HG03439 (cell line): ENCODE measurements at regions not wholly inside any gene's neighbourhood (a gene's known extent, or its start where the extent isn't known, plus 50 kb on each side); places are given as distances from the start of the nearest gene placed in this dataset.
"Not testable (repeated sequence)": the region's sequence is repeated elsewhere in the genome, so short reads cannot be mapped to it uniquely, and the experiment has no call there.

Experiments used
- ATAC-seq: cut with Tn5 transposase; IDR thresholded peaks from one replicate; pipeline ENCODE4 v1.9.1; 2021; ENCODE audit warnings: mild to moderate bottlenecking, moderate library complexity; ENCODE audit not compliant: unreplicated experiment

GRCh38 chr18:46179306-46179705 is 75.1 kb downstream of the HAUS1 start:
- ATAC-seq: no peak

DNA sequence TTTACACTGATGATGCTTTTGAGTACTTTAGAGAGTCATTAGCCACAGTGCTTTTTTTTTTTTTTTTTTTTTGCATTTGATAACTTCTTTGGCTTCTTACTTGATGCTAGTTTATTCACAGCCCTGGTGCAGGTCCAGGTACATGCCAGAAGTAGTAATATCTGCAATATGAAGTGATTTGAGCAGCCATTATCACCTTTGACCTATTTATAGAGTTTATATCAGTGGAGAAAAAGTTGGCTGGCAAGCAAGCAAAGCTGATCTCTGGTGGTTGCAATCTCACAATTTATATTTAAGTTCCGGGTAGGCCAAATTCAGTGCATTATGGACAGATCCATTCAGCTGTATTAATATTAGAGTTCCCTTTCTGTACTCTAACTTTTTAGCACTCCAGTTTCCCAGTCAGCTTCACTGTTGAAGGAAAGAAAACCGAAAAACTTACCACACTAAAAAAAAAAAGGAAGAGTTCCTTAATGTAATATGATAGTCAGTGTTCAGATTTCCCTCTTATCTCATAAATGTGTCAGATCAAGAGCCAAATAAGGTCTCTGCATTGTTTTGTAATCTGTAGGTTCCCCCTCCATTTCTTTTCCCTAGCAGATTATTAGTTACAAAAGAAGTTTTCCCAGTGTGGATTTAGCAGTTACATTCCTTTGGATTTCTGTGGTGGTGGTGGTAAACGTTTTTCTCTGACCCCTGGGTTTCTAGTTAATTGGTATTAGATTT is 78.6 kb downstream of the HAUS1 start:
- no peak for ATAC-seq

DNA sequence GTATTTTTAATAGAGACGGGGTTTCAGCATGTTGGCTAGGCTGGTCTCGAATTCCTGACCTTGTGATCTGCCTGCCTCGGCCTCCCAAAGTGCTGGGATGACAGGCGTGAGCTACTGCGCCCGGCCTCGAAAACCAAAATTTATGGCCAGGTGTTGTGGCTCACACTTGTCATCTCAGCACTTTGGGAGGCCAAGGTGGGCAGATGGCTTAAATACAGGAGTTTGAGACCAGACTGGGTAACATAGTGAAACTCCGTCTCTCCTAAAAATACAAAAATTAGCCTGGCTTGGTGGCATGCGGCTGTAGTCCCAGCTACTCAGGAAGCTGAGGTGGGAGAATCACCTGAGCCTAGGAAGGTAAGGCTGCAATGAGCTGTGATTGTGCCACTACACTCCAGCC is 80.1 kb downstream of the HAUS1 start:
- ATAC-seq: not testable (repeated sequence)

GRCh38 chr18:46184727-46185126 is 80.5 kb downstream of the HAUS1 start:
- ATAC-seq: no peak

DNA sequence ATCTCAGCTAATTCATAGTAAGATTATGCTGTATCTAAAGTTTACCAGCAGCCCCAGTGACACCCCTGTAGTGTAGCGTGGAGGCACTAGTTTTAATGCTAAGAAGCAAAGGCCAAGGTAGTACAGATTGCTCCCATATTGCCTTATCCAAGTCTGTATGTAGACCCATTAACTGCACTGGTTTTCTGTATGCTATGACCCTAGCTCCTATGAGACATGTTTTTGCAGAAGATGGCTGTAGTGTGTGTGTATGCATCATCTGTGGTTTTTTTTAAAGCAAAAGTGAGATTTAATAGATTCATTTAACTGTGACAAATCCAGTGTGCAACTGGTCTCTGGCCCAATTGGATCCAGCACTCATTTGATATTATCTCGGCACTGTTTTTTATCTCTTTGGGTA is 86.5 kb downstream of the HAUS1 start:
- no peak for ATAC-seq

DNA sequence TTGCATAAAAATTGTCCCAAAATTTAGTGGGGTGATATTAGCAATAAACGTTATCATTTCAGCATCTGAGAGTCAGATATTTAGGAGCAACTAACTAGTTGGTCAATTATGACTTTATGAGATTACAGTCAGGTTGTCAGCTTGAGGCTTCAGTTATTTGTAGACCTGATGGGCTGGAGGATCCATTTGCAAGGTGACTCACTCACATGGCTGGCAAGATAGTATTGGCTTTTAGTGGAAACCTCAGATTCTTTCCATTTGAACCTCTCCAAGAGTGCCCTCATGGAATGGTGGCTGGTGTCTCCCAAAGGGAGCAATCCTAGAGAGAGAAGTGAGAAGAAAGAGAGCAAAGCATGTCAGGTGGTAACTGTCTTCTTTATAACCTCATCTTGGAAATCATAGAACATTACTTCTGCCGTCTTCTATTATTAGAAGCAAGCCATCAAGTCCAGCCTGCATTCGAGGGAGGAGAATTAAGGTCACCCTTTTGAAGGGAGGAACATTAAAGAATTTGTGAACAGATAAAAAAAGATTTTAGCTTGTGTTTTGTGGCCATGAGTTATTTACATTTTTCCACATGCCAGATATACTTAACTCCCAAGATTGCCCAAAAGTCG is 92.5 kb downstream of the HAUS1 start:
- ATAC-seq: no peak

DNA sequence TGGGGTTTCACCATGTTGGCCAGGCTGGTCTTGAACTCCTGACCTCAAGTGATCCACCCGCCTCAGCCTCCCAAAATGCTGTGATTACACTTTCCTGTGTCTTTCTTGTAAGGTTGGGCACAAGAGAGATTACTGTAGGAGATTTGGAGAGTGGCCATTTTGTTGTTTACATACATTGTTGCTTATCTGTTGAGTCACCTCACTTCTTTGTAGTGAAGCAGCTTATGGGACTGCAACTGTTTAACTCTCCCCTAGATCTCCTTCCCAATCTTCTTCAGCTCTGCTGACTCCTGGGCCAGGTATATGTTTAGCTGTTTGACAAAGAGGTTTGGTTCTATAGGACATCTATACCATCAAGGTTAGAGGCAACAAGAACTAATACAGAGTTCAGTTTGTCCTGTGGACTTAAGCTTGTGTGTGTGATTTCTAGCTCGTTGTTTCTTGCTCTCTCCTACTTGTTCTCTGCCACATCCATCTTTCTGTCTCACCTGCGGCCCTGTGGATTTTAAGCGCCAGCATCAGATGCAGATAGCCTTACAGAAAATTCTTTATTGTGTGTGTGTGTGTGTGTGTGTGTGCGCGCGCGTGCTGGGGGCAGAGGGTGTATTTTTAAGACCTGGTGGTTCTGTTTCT is 95.4 kb downstream of the HAUS1 start:
- ATAC-seq: no peak

DNA sequence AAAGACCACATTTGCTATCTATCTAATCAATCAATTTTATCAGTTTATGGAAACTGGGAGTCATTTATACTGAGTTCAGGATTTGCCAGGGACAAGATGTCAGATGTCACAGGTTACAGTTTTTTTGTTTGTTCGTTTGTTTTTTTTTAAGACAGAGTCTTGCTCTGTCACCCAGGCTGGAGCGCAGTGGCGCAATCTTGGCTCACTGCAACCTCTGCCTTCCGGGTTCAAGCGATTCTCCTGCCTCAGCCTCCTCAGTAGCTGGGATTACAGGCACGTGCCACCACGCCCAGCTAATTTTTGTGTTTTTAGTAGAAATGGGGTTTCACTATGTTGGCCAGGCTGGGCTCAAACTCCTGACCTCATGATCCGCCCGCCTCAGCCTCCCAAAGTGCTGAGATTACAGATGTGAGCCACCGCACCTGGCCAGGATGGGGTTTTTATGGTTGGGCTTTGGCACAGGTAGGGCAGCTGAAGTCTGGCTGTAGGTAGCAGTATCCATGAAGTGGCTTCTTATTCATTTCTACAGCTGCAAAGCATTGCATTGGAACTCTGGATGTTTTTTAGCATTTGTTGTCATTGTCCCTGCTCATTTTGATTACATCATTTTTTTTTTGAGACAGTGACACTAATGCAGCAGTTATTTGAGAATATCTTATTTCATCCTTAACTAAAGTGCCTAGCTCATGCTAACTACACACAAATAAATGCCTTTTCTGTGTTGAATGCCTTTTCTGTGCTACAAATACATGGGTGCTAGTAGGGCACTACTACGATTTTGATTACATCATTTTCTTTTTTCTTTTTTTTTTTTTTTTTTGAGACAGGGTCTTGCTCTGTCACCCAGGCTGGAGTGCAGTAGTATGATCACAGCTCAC is 96.2 kb downstream of the HAUS1 start:
- ATAC-seq: not testable (repeated sequence)

DNA sequence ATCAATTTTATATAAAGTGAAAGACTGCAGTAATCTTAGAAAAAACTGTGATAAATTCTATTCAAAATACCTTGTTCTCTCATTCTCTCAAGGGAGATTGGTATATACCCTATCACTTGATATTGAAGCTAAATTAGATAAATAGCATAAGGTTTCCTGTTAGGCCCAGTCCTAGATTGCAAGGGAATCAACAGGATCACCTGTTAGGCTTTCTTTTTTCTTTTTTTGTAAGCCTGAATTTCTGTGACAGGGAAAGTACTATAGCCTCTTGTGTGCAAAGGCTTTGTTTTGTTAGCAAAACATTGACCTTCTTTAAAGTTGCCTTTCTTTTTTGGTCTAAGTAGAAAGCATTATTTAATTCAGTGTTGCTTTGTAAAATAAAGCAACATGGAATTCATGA is 100.0 kb downstream of the HAUS1 start:
- no peak for ATAC-seq

DNA sequence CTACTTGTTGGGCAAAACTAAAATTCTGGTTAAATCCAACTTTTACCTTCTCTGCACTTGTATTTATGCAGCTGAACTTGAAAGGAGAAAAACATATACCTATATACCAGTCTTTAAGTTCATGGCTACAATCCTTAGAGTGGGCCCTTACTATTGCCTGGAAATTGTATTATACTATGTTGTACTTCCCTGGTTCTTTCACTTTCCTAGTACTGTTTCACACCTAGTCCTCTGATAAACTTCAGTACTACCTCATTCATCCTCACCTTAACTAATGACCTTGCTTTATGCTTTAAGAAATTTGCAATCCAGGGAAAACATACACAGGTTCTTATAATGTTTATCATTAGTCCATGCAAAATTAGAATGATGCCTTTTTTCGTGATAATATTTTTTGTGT is 103.8 kb downstream of the HAUS1 start:
- ATAC-seq: no peak

- no peak for ATAC-seq
Observed at GRCh38 chr18:46209161-46209560, 105.0 kb downstream of the HAUS1 start.

GRCh38 chr18:46211816-46212215 is 107.6 kb downstream of the HAUS1 start:
- ATAC-seq: no peak

DNA sequence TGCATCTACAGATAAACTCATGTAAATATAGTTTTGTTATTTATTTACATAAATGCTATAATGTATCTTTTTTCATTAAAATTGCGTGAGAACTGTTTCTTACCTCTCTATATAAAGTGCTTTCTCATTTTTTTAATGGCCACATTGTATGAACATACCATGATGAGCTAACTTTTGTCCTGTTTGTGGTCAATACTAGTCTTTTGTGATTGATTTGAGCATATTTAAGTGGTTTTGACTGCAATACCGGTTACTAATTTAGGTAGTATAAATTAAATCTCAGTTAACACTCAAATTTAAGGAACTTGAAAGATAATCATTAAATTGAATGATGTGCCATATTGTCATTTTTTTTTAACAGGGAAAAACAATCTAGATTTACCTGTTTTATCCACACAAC is 108.2 kb downstream of the HAUS1 start:
- no peak for ATAC-seq

DNA sequence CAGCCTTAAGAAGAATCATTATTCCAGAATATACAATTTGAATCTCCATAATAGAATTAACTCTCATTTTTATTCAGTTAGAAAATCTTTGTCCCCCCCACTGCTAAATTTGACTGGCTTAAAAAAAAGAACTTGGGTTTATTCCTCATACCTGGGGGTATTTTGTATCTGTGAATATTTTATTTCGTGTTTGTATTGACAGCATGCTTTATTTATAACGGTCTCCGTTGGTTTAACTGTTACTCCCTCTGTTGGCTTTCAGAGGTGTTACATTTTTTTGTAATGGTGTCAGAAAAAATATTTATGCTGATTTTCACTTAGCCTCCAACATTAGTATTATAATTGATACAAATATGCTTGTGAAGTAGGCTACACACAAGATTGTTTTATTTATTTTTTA is 109.1 kb downstream of the HAUS1 start:
- no peak for ATAC-seq

DNA sequence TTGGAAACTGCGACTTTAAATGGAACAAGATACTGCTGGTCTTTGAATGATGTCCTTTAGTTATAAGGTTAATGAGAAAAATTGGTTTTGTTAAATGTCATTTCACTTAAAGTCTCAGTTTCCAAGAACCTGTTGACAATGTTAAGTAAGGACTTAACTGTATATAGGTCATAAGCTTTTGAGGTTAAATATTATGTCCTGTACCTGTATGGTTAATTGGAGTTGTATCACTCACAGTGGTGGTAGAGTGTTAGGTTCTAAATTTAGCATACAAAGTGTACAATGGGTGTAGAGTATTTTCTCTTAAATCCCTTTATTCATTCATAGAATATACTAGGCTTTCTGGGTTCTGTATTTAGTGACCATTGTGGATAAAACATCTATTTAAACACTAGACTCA is 110.2 kb downstream of the HAUS1 start:
- no peak for ATAC-seq

DNA sequence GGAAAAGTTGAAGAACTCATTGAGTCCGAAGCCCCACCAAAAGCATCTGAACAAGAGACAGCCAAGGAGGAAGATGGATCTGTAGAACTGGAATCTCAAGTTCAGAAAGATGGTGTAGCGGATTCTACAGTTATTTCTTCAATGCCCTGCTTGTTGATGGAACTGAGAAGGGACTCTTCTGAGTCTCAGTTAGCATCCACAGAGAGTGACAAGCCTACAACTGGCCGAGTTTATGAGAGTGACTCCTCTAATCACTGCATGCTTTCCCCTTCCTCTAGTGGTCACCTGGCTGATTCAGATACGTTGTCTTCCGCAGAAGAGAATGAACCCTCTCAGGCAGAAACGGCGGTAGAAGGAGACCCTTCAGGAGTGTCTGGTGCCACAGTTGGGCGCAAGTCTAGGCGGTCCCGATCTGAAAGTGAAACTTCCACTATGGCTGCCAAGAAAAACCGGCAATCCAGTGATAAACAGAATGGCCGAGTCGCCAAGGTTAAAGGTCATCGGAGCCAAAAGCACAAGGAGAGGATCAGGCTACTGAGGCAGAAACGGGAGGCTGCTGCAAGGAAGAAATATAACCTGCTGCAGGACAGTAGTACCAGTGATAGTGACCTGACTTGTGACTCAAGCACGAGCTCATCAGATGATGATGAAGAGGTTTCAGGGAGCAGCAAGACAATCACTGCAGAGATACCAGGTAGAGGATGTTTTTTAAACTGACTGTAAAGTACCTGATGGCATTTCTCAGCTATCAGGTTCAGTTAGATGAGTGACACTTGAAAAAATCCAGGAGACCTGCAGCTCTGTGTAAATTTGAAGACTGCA is 111.9 kb downstream of the HAUS1 start:
- ATAC-seq: no peak

DNA sequence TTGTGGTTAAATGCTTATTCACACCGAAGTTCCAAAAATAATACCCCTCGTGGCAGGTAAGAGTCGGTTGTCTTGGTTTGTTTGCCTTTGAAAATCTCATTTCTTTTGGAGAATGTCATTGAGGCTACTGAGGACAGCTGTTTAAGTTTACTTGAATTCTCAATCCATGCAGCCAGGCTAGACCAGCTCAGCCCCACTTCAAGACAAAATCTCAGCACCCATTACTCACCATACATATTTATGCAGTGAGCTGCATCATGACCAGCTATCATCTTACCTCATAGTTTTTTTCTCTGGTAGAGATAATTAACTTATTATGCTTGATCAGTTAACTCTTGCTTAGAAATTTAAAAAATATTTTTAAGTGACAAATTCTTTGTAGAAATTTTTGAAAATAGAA is 115.9 kb downstream of the HAUS1 start:
- ATAC-seq: no peak

- ATAC-seq: no peak
Observed at GRCh38 chr18:46222093-46222492, 117.9 kb downstream of the HAUS1 start.

DNA sequence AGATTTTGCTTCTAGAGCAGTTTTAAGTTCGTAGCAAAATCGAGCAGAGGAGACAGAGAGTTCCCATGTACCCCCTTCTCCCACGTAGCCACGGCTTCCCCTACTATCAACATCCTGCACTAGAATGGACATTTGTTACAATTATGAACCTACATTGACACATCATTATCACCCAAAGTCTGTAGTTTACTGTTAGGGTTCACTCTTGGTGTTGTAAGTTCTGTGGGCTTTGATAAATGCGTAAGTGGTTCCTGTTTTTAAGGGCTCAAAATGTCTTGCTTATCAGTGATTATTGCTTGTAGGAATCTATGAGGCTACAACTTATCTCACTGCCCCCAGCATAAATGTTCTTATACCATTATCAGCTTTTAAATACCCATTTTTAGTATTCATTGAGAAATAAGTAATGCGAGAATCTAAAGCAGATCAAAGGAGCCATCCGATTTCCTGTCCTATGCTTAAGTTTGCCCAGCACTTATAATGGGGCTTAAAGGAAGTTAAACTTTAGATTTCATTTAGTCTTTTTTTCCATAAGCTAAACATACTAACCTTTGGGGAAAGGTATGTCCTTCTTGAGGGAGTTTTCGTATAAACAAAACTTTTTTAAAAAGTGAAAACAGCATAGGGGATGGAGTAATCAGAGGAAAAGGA is 118.7 kb downstream of the HAUS1 start:
- ATAC-seq: no peak

- ATAC-seq: no peak
Observed at GRCh38 chr18:46224181-46224775, 120.1 kb downstream of the HAUS1 start.
